AG04450 (cell line): ENCODE measurements at regions not wholly inside any gene's neighbourhood (a gene's known extent, or its start where the extent isn't known, plus 50 kb on each side); places are given as distances from the start of the nearest gene placed in this dataset.

Source experiments
- CTCF ChIA-PET: fragments of 300-600, 350-600 bp; formaldehyde crosslinking; extraction: SDS; loops from one replicate; lab custom pipeline; 2022; ENCODE audit warnings: antibody characterized with exemption, inconsistent platforms; lab: Charles Lee
- POLR2A ChIA-PET: fragments of 350-600 bp; formaldehyde crosslinking; extraction: SDS; loops from one replicate; lab custom pipeline; 2021; ENCODE audit warnings: antibody characterized with exemption, inconsistent platforms; lab: Yijun Ruan, JAX
- DNase-seq: peaks from one replicate; pipeline ENCODE4 v3.0.0-alpha.2; 2011; ENCODE audit warnings: low read depth, low spot score
- H3K27ac ChIP-seq: one replicate; pipeline ENCODE4 v1.5.1; 2012; ENCODE audit warnings: low read depth, low read length, control low read depth
- H3K27me3 ChIP-seq: one replicate; pipeline ENCODE4 v1.6.0; 2012; ENCODE audit warnings: low read length; ENCODE audit not compliant: control insufficient read depth, insufficient read depth
- H3K4me3 ChIP-seq: 2 replicates; pipeline ENCODE4 v1.5.1; 2011; ENCODE audit warnings: mild to moderate bottlenecking, low read depth, low read length, control low read depth
- H3K9me3 ChIP-seq: 2 replicates; pipeline ENCODE4 v1.5.1; 2012; ENCODE audit warnings: low read length; ENCODE audit not compliant: control insufficient read depth, insufficient read depth
- CTCF ChIP-seq: IDR thresholded peaks from 2 replicates; pipeline ENCODE4 v1.5.1; 2011; ENCODE audit warnings: low read depth, low read length, control low read depth, inconsistent platforms

- Histone ChIP-seq H3K4me3 (no peak overlapping the region), H3K27ac (no peak overlapping the region), H3K27me3 (no peaks in the 10 kb centered on the region), H3K9me3 (no peaks in the 10 kb centered on the region)
- ChIA-PET CTCF (no interaction called here), POLR2A (no interaction called here)
- DNase-seq: no peak
- TF ChIP-seq CTCF: no peak
Measured at GRCh38 chr5:124816381-124816780, 69.9 kb upstream of the ZNF608 start.

- H3K27ac ChIP-seq: no peak overlapping the region
- no peaks in the 10 kb centered on the region for H3K27me3 ChIP-seq
- no peak overlapping the region for H3K4me3 ChIP-seq
- no peaks in the 10 kb centered on the region for H3K9me3 ChIP-seq
- no peak for TF ChIP-seq CTCF
- POLR2A ChIA-PET: no interaction called here
- CTCF ChIA-PET: no interaction called here
- DNase-seq: no peak
Measured at GRCh38 chr5:124819201-124819600, 72.8 kb upstream of the ZNF608 start.

GRCh38 chr5:124822647-124823046 lies 76.2 kb upstream of the ZNF608 start:
- CTCF ChIA-PET: no interaction called here
- Histone ChIP-seq H3K4me3 (no peak overlapping the region), H3K9me3 (no peaks in the 10 kb centered on the region), H3K27me3 (no peaks in the 10 kb centered on the region), H3K27ac (no peak overlapping the region)
- DNase-seq: no peak
- POLR2A ChIA-PET: no interaction called here
- TF ChIP-seq CTCF: no peak

- DNase-seq: no peak
- no peak for TF ChIP-seq CTCF
- ChIA-PET CTCF (no interaction called here), POLR2A (no interaction called here)
- Histone ChIP-seq H3K4me3 (no peak overlapping the region), H3K9me3 (no peaks in the 10 kb centered on the region), H3K27ac (no peak overlapping the region), H3K27me3 (no peaks in the 10 kb centered on the region)
Measured at GRCh38 chr5:124823380-124823779, 76.9 kb upstream of the ZNF608 start.

GRCh38 chr5:124824637-124825158 lies 78.3 kb upstream of the ZNF608 start:
- peak; percentile 51 for DNase-seq
- CTCF ChIA-PET: no interaction called here
- POLR2A ChIA-PET: no interaction called here
- no peak overlapping the region for H3K4me3 ChIP-seq
- no peak overlapping the region for H3K27ac ChIP-seq
- H3K27me3 ChIP-seq: no peaks in the 10 kb centered on the region
- no peaks in the 10 kb centered on the region for H3K9me3 ChIP-seq
- no peak for TF ChIP-seq CTCF
